ENCODE measurements at regions not wholly inside any gene's neighbourhood (a gene's known extent, or its start where the extent isn't known, plus 50 kb on each side); places are given as distances from the start of the nearest gene placed in this dataset.

DNA sequence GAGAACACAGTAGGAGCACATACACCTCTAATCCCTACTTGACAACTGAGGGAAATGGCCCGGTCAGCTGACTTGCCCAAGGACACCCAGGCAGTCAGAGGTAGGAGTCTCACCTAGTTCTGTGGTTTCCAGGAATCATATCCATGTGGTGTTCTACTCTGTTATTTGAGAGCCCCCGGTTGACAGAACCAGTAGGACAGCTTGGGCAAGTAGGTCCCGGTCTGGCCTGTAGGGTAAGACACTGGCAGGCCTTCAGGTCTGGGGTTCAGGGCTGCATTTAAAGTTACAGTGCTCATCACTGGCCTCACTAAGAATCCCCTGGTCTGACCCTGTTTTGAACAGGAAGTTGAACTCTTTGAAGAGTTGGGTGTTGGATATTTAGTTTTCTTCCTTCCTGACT, 476.1 kb downstream of the SHQ1 start:
- no peak overlapping the region for H3K56ac ChIP-seq (replicated peaks; ENCODE audit: insufficient read length, low read depth, low read length)
- H4K8ac ChIP-seq (ENCODE audit: extremely low read depth, insufficient read depth, low read length), result no peak overlapping the region
- H2BK20ac ChIP-seq (ENCODE audit: low read length), result no peak overlapping the region
- H4K5ac ChIP-seq (ENCODE audit: insufficient read length, low read depth, low read length), result no peak overlapping the region
- no peak overlapping the region for H2AFZ ChIP-seq (ENCODE audit: low read length)
- H3K36me3 ChIP-seq (ENCODE audit: control insufficient read depth in 2 of 4, insufficient read depth in 4 of 4, low read length in 3 of 4), result no peaks in the 10 kb centered on the region
- H3K23me2 ChIP-seq (ENCODE audit: low read depth, low read length), result no peaks in the 10 kb centered on the region
- H3K14ac ChIP-seq (ENCODE audit: insufficient read length), result no peak overlapping the region
- 91% methylated on average over 3 of the region's 3 CpGs; no CpG with 5 or more reads in 1 of the 2 experiments for WGBS, 2 experiments (ENCODE audit: extremely low coverage in 1 of 2, insufficient coverage in 1 of 2, insufficient read length in 1 of 2, insufficient replicate concordance in 2 of 2, low coverage in 1 of 2, low lambda C conversion rate in 2 of 2, missing lambda C conversion rate in 1 of 2)
- 0 out of 4 replicates have a peak, but pooled peaks cover 0 to 4% of the 10 kb centered on the region in 2 experiments for H3K79me2 ChIP-seq (ENCODE audit: control insufficient read depth in 1 of 2, insufficient read depth in 2 of 2, low read length in 2 of 2)
- TF ChIP-seq CREB1 (IDR thresholded peaks at IDR 0.05), result no peak
- H3K79me1 ChIP-seq (ENCODE audit: low read depth, low read length), result no peaks in the 10 kb centered on the region
- no peak overlapping the region for H2BK120ac ChIP-seq (replicated peaks; ENCODE audit: low read depth, low read length)
- no peaks in the 10 kb centered on the region for H3K9me3 ChIP-seq (ENCODE audit: insufficient read depth in 2 of 2, low read depth in 1 of 2, low read length in 1 of 2)
- DNase-seq (ENCODE audit: low read depth in 1 of 2, low spot score in 2 of 2) (no peak), FAIRE-seq (no peak)
- no peak overlapping the region for H4K91ac ChIP-seq (replicated peaks; ENCODE audit: insufficient read length, low read length)
- no peak overlapping the region for H3K23ac ChIP-seq (ENCODE audit: insufficient read length)
- no peak overlapping the region for H3K4me3 ChIP-seq (ENCODE audit: extremely low read depth in 1 of 4, insufficient read depth in 2 of 4, low read depth in 3 of 4, low read length in 4 of 4)
- H3K9ac ChIP-seq (replicated peaks in 1 of 4; ENCODE audit: extremely low read depth in 1 of 4, low read depth in 3 of 4, low read length in 3 of 4), result no peak overlapping the region
- H2BK5ac ChIP-seq (ENCODE audit: low read depth, low read length), result peak overlapping the region; percentile 16; the same call in 1 of the 2 replicates
- H2AK5ac ChIP-seq (ENCODE audit: low read depth, low read length), result no peak overlapping the region
- ChIA-PET CTCF (ENCODE audit: partially characterized antibody) (interaction anchor here (0.8 kb wide), 1 partner anchor 49 kb away, joined by 3 read pairs; no protein-coding TSS in a partner anchor), POLR2A (ENCODE audit: partially characterized antibody) (no interaction called here)
- H3K4me2 ChIP-seq (ENCODE audit: insufficient read depth in 1 of 2, low read depth in 2 of 2, low read length in 2 of 2), result no peak overlapping the region
- no peak overlapping the region for H2BK12ac ChIP-seq (ENCODE audit: low read depth, low read length)
- H4K20me1 ChIP-seq (replicated peaks in 1 of 2; ENCODE audit: control insufficient read depth in 1 of 2, insufficient read depth in 2 of 2, low read length in 2 of 2), result no peaks in the 10 kb centered on the region
- H3K18ac ChIP-seq (ENCODE audit: extremely low read depth, low read length), result no peak overlapping the region
- H3K27me3 ChIP-seq (replicated peaks in 1 of 4; ENCODE audit: control insufficient read depth in 3 of 4, extremely low read depth in 1 of 4, insufficient read depth in 3 of 4, low read length in 3 of 4), result no peaks in the 10 kb centered on the region; a peak in 1 of 7 replicates
- H3K27ac ChIP-seq (ENCODE audit: low read depth, low read length), result no peak overlapping the region
- peaks cover 2 to 16% (median 12%) of the 10 kb centered on the region in 4 experiments for H3K4me1 ChIP-seq (replicated peaks in 1 of 4; ENCODE audit: control insufficient read depth in 3 of 4, insufficient read depth in 4 of 4, low read length in 3 of 4)
- H3K4ac ChIP-seq (replicated peaks; ENCODE audit: insufficient read length, low read depth, low read length), result no peak overlapping the region
- H2BK15ac ChIP-seq (ENCODE audit: low read length), result no peak overlapping the region

All from H1 (cell line).